Right ventricle myocardium inferior (tissue), 1 donor: ENCODE measurements at regions not wholly inside any gene's neighbourhood (a gene's known extent, or its start where the extent isn't known, plus 50 kb on each side); places are given as distances from the start of the nearest gene placed in this dataset.

ENCODE experiments used
- ATAC-seq: fragments of 200-7000 bp; cut with Tn5 transposase; one replicate; pipeline ENCODE4 v1.9.1; 2020; ENCODE audit warnings: mild to moderate bottlenecking, moderate library complexity
- DNase-seq: peaks from one replicate; pipeline ENCODE4 v3.0.0; 2021; ENCODE audit errors: missing footprints
- intact Hi-C: fragments of 100-400 bp; cut with DNase I; formaldehyde crosslinking; loops from one replicate; pipeline ENCODE4 v1.11.0; 2022
- donor health status: DM: no; HTN: yes; CAD: no; lungs with severe emphysema.

- DNase-seq (no peak), ATAC-seq (no peak)
- intact Hi-C loops, result no loop called here
Observed at GRCh38 chr2:14385043-14385442, 247.5 kb upstream of the LRATD1 start.

DNA sequence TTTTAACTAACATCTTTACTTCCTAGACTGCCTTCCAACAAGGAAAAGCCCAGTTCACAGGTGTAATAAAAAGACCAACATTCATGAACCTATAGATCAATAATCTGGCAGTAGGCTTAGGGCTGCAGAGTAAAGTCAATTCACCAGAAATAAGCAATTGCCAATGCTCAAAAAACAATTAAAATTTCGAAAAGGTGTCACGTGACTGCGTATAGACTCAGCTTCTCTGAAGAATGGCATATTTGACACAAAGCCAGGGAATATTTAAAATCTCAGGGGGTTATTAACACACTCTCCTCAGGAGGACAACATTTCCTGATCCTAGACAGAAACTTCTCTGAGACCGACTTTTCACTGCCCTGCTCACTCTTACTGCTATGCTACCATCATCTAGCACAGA lies 245.2 kb upstream of the LRATD1 start:
- DNase-seq (no peak), ATAC-seq (no peak)
- intact Hi-C loops, result no loop called here

DNA sequence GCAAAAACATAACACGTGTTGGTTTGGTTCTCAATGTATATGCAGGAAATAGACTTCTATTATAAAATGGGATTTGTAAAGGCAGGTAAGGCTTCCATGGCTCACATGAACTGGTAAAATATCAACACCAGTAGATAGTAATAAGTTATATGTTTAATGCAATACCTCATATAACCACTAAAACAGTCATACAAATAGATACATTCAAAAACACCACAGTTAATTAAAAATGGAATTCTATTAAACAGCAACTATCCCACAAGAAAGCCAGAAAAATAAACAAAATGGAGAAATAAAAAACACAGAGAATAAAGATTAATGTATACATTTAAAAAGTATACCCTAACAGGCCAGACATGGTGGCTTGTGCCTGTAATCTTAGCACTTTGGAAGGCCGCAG lies 243.8 kb upstream of the LRATD1 start:
- no peak for ATAC-seq
- no peak for DNase-seq
- intact Hi-C loops, result no loop called here

- no peak for ATAC-seq
- intact Hi-C loops, result no loop called here
- no peak for DNase-seq
Observed at GRCh38 chr2:14396533-14397083, 235.9 kb upstream of the LRATD1 start.

- ATAC-seq, result no peak
- intact Hi-C loops, result no loop called here
Observed at GRCh38 chr2:14398641-14399040, 233.9 kb upstream of the LRATD1 start.

GRCh38 chr2:14401873-14402272 lies 230.6 kb upstream of the LRATD1 start:
- no peak for DNase-seq
- ATAC-seq, result no peak
- intact Hi-C loops, result no loop called here

More at GRCh38 chr2:14398641-14399040, 233.9 kb upstream of the LRATD1 start:
- no peak for DNase-seq

- DNase-seq (no peak), ATAC-seq (no peak)
- intact Hi-C loops, result no loop called here
Observed at GRCh38 chr2:14408695-14409094, 223.8 kb upstream of the LRATD1 start.

DNA sequence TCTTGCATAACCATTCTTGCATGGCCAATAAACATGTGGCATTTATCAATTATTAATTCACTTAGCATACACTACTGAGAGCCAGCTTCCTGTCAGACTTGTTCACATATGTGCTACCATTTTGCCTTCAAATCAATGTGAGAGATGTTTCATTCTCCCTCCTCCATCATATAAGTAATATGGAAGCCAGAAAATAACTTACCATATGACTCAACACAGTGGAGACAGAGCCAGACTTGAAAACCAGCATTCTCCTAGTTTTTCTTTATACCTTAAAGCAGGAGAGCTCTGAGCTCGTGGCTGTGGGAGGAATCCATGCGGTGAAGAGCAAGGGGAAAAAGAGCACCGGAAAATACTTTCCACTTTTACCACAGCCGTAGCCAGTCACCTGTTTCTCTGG lies 215.0 kb upstream of the LRATD1 start:
- intact Hi-C loops, result no loop called here
- ATAC-seq, result no peak
- no peak for DNase-seq

- intact Hi-C loops, result no loop called here
Observed at GRCh38 chr2:14418115-14418514, 214.4 kb upstream of the LRATD1 start.

DNA sequence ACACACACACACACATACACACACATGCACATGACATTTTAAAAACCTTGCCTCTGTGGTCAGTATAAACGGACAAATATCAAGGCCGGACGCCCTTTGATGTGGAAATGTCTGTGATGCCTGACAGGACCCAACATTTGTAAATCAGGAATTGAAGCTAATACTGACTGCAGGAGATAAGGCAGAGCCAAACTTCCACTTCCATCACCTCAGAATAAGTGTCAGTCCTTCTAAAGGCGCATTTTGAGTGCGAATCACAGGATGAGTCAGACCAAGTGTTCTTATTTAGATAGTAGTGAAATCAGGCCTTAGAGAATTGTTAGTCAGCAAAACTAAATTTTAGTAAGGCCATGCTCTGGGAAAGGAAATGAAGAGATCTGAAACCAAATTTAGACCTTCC lies 211.7 kb upstream of the LRATD1 start:
- intact Hi-C loops, result no loop called here
- ATAC-seq (no peak), DNase-seq (no peak)

More at GRCh38 chr2:14418115-14418514, 214.4 kb upstream of the LRATD1 start:
- ATAC-seq (no peak), DNase-seq (no peak)

DNA sequence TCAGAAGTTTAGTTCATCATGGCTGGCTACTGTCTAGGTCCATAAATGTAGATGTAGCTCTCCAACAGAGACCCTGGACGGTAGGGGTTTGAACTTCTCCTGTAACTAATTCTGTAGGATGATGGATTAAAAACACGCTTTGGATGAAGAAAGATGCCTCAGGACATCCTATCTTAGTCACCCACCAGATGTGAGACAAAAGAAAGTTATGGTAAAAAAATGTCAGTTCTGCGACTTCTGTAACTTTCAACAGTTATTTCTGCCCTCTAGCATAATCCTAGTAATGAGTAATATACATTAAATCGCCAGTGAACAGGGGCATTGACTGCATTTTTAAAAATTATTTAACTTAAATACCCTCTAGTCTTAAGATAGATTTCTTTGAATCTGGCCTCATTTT lies 210.1 kb upstream of the LRATD1 start:
- ATAC-seq (no peak), DNase-seq (no peak)
- intact Hi-C loops, result no loop called here

GRCh38 chr2:14423145-14423906 lies 209.2 kb upstream of the LRATD1 start:
- no peak for DNase-seq
- no peak for ATAC-seq
- intact Hi-C loops, result no loop called here

DNA sequence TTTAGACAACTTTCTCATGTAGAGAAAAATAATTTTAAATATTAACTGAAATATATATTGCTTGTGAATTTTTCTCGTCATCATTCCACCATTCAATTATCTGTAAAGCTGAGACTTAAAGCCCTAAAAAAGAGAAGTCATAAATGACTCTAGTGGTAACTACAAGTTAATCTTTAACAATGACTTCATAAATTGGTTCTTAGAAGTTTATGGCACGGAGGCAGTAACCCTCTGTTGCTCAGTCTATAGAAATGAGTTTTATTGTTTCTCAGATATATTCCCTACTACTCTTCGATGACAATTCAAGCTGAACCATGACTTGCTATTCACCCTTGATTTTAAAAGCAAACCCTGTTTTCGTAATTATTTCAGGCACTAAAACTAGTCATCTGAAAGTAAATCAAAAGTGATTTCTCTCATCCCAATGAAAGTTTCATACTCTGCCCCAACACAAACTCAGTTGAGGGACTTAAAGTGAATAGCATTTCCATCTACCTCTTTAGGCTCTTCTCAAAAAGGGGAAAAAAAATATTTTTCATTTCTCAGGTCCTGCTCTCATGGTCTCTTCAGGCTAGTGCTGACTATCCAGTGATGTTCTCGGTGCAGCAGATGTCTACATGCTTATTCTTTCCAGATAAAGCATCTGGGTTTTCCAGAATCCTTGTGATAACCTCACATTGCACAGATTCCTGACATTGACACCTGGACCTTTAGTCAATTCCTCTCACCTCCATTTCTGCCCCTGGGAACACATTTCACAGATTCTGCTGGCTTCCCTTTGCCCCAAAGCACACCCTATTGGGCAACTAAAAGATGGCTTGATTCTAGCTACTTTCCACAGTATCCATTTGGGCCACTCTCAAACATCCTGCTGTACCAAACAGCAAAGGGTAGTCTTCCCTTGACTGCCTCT lies 207.8 kb upstream of the LRATD1 start:
- DNase-seq, result no peak
- intact Hi-C loops, result loop anchor here (5.0 kb wide), 1 partner anchor 208 kb away; the partner anchor contains the start of gene LRATD1

GRCh38 chr2:14425869-14426268 lies 206.6 kb upstream of the LRATD1 start:
- DNase-seq, result no peak
- ATAC-seq, result no peak
- intact Hi-C loops, result loop anchor here (5.0 kb wide), 1 partner anchor 206 kb away; the partner anchor contains the start of gene LRATD1

More for the DNA sequence above, 207.8 kb upstream of the LRATD1 start:
- ATAC-seq, result no peak

DNA sequence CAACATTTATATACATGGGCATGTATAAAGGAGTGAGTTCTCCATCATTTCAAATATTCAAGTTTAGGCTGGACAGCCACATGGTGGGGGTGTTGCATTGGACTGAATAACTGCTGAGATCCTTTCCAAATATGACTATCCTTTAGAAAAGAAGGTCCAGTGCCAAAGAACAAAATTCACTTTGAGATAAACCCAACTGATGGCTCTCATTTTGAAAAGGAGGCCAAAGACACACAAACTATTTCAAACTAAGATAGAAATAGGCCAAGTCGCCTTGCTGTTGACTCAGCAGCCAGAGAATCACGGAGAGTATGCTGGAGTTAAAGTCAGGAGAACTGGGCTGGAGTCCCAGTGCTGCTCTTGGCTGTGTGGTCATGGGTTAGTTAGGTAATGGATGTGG lies 204.5 kb upstream of the LRATD1 start:
- no peak for DNase-seq
- intact Hi-C loops, result loop anchor here (5.0 kb wide), 1 partner anchor 204 kb away; the partner anchor contains the start of gene LRATD1

DNA sequence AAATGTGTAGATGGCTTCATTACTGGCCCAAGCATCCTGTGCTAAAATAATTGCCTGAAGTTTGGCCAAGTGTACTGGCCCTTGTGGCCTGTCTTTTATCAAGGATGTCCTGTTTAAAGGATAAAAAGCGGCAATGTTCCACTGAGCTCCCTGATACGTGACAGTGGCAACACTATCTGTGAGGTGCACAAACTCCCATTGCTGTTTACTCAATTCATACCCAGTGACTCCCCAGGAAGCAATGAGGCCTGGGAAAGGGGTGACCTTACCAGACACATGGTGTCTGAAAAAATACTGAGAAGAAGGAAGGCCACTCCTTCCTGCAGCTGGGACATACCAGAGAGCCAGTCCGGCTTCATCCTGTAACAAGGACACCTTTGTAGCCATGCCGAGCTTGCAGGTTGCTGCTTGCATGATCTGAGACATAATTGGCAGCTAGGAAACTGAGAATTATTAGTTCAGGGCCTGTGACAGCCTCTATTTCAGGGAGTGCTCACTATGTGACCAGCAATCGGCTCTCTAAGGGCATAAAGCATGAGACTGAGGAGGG lies 198.5 kb upstream of the LRATD1 start:
- intact Hi-C loops, result no loop called here
- no peak for ATAC-seq
- DNase-seq, result no peak

More for the DNA sequence above, 204.5 kb upstream of the LRATD1 start:
- ATAC-seq, result peak; percentile 59

DNA sequence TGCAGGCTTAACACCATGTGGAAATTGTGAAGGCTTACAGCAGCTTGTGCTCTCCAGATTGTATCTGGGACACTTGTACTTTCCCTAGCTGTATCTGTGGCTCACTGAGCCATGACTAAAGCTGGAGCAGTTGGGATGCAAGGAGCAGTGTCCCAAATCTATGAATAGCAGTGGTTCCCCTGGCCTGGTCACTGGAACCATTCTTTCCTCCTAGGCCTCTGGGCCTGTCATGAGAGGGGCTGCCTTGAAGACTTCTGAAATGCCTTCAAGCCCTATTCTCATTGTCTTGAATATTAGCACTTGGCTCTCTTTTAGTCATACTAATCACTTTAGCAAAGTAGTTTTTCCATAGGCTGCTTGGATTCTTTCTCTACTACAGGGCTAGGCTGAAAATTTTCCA lies 186.8 kb upstream of the LRATD1 start:
- intact Hi-C loops, result no loop called here
- ATAC-seq (no peak), DNase-seq (no peak)

DNA sequence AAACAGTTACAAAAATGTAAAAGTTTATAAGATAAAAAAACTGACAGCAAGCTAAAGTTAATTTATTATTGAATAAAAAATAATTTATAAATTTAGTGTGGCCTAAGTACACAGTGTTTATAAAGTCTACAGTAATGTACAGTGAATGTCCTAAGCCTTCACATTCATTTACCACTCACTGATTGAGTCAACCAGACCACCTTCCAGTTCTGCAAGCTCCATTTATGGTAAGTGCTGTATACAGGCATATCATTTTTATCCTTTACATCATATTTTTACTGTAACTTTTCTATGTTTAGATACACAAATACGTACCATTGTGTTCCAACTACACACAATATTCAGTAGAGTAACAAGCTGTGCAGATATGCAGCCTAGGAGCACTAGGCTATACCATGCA lies 184.2 kb upstream of the LRATD1 start:
- no peak for DNase-seq
- intact Hi-C loops, result no loop called here
- ATAC-seq, result no peak

DNA sequence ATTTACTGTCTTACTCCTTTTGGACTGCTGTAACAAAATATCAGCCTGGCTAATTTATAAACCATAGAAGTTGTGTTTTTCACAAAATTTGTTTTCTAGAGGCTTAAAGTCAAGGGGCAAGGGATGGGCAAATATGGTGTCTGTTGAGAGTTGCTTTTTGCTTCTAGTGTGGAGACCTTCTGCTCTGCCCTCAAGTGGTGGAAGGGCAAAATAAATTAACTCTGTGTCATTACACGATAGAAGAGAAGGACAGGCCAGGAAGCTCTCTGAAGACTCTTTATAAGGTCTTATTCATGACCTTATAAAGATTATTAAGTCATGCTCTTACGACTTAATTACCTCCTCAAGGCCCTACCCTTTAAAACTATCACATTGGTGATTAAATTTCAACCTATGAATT lies 181.2 kb upstream of the LRATD1 start:
- DNase-seq, result no peak
- intact Hi-C loops, result no loop called here
- ATAC-seq, result no peak
